Neutrophil (primary cell): ENCODE measurements at regions not wholly inside any gene's neighbourhood (a gene's known extent, or its start where the extent isn't known, plus 50 kb on each side); places are given as distances from the start of the nearest gene placed in this dataset.

Experiments
- H3K27ac ChIP-seq: fragments of 200-600 bp; sonication (generic); 2 replicates; pipeline ENCODE4 v1.5.1; 2016; ENCODE audit warnings: mild to moderate bottlenecking, moderate library complexity
- H3K27me3 ChIP-seq: fragments of 200-600 bp; sonication (generic); 2 replicates; pipeline ENCODE4 v1.6.0; 2016; ENCODE audit warnings: mild to moderate bottlenecking
- H3K36me3 ChIP-seq: fragments of 200-600 bp; sonication (generic); 2 replicates; pipeline ENCODE4 v1.5.1; 2017
- H3K4me1 ChIP-seq, 2 experiments: fragments of 200-600 bp in 1 of 2; sonication (generic) in 1 of 2; 1 replicate in 1 of 2; 2 replicates in 1 of 2; pipeline versions ENCODE4 v1.5.1 to v1.6.1; 2013 to 2016; ENCODE audit warnings: low read depth in 1 of 2, low read length in 1 of 2, mild to moderate bottlenecking in 1 of 2, moderate library complexity in 1 of 2; ENCODE audit not compliant: control insufficient read depth in 1 of 2, insufficient read depth in 1 of 2
- H3K4me3 ChIP-seq, 2 experiments: fragments of 200-600 bp in 1 of 2; sonication (generic) in 1 of 2; 1 replicate in 1 of 2; 2 replicates in 1 of 2; pipeline ENCODE4 v1.5.1; 2013 to 2016; ENCODE audit warnings: low read depth in 1 of 2, low read length in 1 of 2, mild to moderate bottlenecking in 1 of 2, moderate library complexity in 1 of 2
- H3K9me3 ChIP-seq: fragments of 200-600 bp; sonication (generic); 2 replicates; pipeline ENCODE4 v1.5.1; 2016
- TF ChIP-seq, protein P1 (sequence below): fragments of 200-600 bp; sonication (generic); IDR thresholded peaks from 2 replicates; pipeline ENCODE4 v1.5.1; 2016; ENCODE audit warnings: antibody characterized with exemption

- peaks cover 19% of the 10 kb centered on the region for H3K27me3 ChIP-seq
- H3K4me3 ChIP-seq: no peak overlapping the region
- H3K9me3 ChIP-seq: no peaks in the 10 kb centered on the region
- no peaks in the 10 kb centered on the region for H3K4me1 ChIP-seq
- no peaks in the 10 kb centered on the region for H3K36me3 ChIP-seq
- TF ChIP-seq, protein P1, sequence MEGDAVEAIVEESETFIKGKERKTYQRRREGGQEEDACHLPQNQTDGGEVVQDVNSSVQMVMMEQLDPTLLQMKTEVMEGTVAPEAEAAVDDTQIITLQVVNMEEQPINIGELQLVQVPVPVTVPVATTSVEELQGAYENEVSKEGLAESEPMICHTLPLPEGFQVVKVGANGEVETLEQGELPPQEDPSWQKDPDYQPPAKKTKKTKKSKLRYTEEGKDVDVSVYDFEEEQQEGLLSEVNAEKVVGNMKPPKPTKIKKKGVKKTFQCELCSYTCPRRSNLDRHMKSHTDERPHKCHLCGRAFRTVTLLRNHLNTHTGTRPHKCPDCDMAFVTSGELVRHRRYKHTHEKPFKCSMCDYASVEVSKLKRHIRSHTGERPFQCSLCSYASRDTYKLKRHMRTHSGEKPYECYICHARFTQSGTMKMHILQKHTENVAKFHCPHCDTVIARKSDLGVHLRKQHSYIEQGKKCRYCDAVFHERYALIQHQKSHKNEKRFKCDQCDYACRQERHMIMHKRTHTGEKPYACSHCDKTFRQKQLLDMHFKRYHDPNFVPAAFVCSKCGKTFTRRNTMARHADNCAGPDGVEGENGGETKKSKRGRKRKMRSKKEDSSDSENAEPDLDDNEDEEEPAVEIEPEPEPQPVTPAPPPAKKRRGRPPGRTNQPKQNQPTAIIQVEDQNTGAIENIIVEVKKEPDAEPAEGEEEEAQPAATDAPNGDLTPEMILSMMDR: no peak
- no peak overlapping the region for H3K27ac ChIP-seq
These were observed 148.7 kb upstream of the SDK2 start for GRCh38 chr17:73792994-73793393.

DNA sequence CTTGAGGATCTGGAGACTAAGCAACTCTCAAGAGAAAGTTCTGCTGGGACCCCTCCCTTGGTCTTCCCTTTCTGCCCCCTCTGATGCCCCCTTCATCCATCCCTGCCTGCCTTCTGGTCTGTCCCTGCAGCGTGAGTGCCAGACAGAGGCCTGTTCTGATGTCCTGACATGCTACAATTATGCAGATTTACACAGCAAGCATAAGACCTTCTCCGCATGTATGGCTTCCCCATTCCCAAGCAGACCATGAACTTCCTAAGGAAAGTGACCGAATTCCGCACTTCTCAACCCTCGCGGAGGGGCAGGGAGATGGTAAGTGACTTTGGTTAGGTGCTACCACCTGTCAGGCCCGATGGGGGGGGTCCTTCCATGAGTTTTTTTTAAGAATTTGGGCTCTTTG, 150.1 kb upstream of the SDK2 start:
- Histone ChIP-seq H3K27ac (no peak overlapping the region), H3K4me1 (no peaks in the 10 kb centered on the region), H3K36me3 (no peaks in the 10 kb centered on the region), H3K4me3 (no peak overlapping the region), H3K27me3 (peaks cover 21% of the 10 kb centered on the region), H3K9me3 (no peaks in the 10 kb centered on the region)
- TF ChIP-seq, protein P1: no peak

DNA sequence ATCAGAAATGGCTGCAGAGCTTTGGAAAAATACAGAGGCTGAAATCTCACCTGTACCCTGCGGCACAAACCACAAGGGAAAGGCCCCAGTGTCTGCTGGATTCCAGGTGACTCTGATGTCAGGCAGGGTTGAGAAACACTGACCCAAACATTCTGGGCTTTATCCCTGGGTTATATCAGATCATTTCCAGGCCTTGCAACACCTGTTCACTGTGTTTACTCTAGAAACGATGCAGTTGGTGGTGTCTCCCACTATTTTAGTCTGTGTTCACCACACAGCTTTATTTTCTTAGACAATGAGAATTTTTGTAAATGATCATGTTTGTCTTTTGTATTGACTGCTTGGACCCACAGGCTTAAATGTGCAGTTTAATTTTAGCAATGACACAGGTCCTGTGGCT, 151.5 kb upstream of the SDK2 start:
- Histone ChIP-seq H3K4me1 (no peaks in the 10 kb centered on the region), H3K4me3 (no peak overlapping the region), H3K36me3 (no peaks in the 10 kb centered on the region), H3K9me3 (no peaks in the 10 kb centered on the region), H3K27ac (no peak overlapping the region), H3K27me3 (peaks cover 24% of the 10 kb centered on the region)
- TF ChIP-seq, protein P1: no peak

DNA sequence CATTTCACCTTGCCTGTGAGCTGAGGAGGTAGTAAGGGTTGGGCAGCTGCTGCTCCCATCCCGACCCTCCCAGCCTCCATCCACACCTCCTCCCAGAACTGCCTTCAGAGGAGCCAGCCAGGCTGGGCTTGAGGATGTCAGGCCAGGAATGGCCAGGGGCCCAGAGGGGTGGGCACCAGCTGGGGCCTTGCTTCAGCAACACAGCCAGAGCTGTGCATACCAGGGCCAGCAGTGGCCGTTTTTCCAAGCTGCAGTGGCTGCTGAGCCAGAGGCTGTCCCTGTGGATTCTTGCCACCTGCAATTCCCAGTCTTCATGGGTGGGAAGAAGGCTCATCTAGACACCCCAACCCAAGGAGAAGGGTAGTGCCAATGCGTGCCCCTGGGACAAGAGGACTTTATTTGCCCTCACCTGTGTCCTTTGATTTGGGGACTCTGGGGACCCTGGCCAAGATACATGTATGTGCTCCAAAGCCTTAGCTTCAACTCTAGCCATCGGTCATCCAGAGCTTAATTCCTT, 153.4 kb upstream of the SDK2 start:
- Histone ChIP-seq H3K36me3 (no peaks in the 10 kb centered on the region), H3K9me3 (no peaks in the 10 kb centered on the region), H3K4me1 (no peaks in the 10 kb centered on the region), H3K27me3 (peaks cover 33% of the 10 kb centered on the region), H3K4me3 (no peak overlapping the region), H3K27ac (no peak overlapping the region)
- TF ChIP-seq, protein P1: no peak

GRCh38 chr17:73798111-73798748, 154.0 kb upstream of the SDK2 start:
- no peaks in the 10 kb centered on the region for H3K4me1 ChIP-seq
- TF ChIP-seq, protein P1: no peak
- no peaks in the 10 kb centered on the region for H3K9me3 ChIP-seq
- H3K27ac ChIP-seq: no peak overlapping the region
- no peaks in the 10 kb centered on the region for H3K36me3 ChIP-seq
- H3K27me3 ChIP-seq: peaks cover 35% of the 10 kb centered on the region
- no peak overlapping the region for H3K4me3 ChIP-seq
